ENCODE measurements at regions not wholly inside any gene's neighbourhood (a gene's known extent, or its start where the extent isn't known, plus 50 kb on each side); places are given as distances from the start of the nearest gene placed in this dataset.

- no peak for ATAC-seq
- no peaks in the 10 kb centered on the region for H3K4me1 ChIP-seq
- no peak overlapping the region for H3K27ac ChIP-seq
- H3K36me3 ChIP-seq, result no peaks in the 10 kb centered on the region
- no peak for TF ChIP-seq CTCF (IDR thresholded peaks at IDR 0.05)
- TF ChIP-seq POLR2A (IDR thresholded peaks at IDR 0.05), result no peak
- no peaks in the 10 kb centered on the region for H3K9me3 ChIP-seq
- DNase-seq, result no peak
- 14% methylated on average over 2 of the region's 2 CpGs for WGBS (ENCODE audit: insufficient coverage, low coverage, low lambda C conversion rate, missing lambda C conversion rate)
- intact Hi-C loops (cut with DNase I), result no loop called here
- H3K27me3 ChIP-seq, result no peaks in the 10 kb centered on the region
- no peak overlapping the region for H3K4me3 ChIP-seq
Measured at GRCh38 chr5:4018007-4018406, 422.4 kb downstream of the IRX1 start.

GRCh38 chr5:4019009-4019769, 423.6 kb downstream of the IRX1 start:
- no peak for DNase-seq
- WGBS (ENCODE audit: insufficient coverage, low coverage, low lambda C conversion rate, missing lambda C conversion rate), result 63% methylated on average over 8 of the region's 9 CpGs
- no peaks in the 10 kb centered on the region for H3K9me3 ChIP-seq
- intact Hi-C loops (cut with DNase I), result no loop called here
- H3K4me1 ChIP-seq, result no peaks in the 10 kb centered on the region
- no peaks in the 10 kb centered on the region for H3K27me3 ChIP-seq
- H3K36me3 ChIP-seq, result no peaks in the 10 kb centered on the region
- H3K27ac ChIP-seq, result no peak overlapping the region
- H3K4me3 ChIP-seq, result no peak overlapping the region
- TF ChIP-seq POLR2A (IDR thresholded peaks at IDR 0.05), result no peak
- no peak for ATAC-seq

GRCh38 chr5:4019841-4020240, 424.2 kb downstream of the IRX1 start:
- intact Hi-C loops (cut with DNase I), result no loop called here
- DNase-seq (no peak), ATAC-seq (no peak)
- H3K4me1 ChIP-seq, result no peaks in the 10 kb centered on the region
- H3K27me3 ChIP-seq, result no peaks in the 10 kb centered on the region
- no peaks in the 10 kb centered on the region for H3K36me3 ChIP-seq
- WGBS (ENCODE audit: insufficient coverage, low coverage, low lambda C conversion rate, missing lambda C conversion rate), result 49% methylated on average over 6 of the region's 6 CpGs
- TF ChIP-seq POLR2A (IDR thresholded peaks at IDR 0.05) (no peak), CTCF (IDR thresholded peaks at IDR 0.05) (no peak)
- H3K27ac ChIP-seq, result no peak overlapping the region
- no peak overlapping the region for H3K4me3 ChIP-seq
- H3K9me3 ChIP-seq, result no peaks in the 10 kb centered on the region

GRCh38 chr5:4020400-4020799, 424.8 kb downstream of the IRX1 start:
- no peak overlapping the region for H3K27ac ChIP-seq
- intact Hi-C loops (cut with DNase I), result no loop called here
- no peak for DNase-seq
- 26% methylated on average over 3 of the region's 3 CpGs for WGBS (ENCODE audit: insufficient coverage, low coverage, low lambda C conversion rate, missing lambda C conversion rate)
- H3K36me3 ChIP-seq, result no peaks in the 10 kb centered on the region
- no peaks in the 10 kb centered on the region for H3K27me3 ChIP-seq
- ATAC-seq, result no peak
- no peaks in the 10 kb centered on the region for H3K9me3 ChIP-seq
- no peaks in the 10 kb centered on the region for H3K4me1 ChIP-seq
- no peak for TF ChIP-seq CTCF (IDR thresholded peaks at IDR 0.05)
- TF ChIP-seq POLR2A (IDR thresholded peaks at IDR 0.05), result no peak
- H3K4me3 ChIP-seq, result no peak overlapping the region

- no peak for TF ChIP-seq POLR2A (IDR thresholded peaks at IDR 0.05)
- TF ChIP-seq CTCF (IDR thresholded peaks at IDR 0.05), result no peak
- Histone ChIP-seq H3K36me3 (no peaks in the 10 kb centered on the region), H3K4me1 (no peaks in the 10 kb centered on the region), H3K4me3 (no peak overlapping the region), H3K27me3 (no peaks in the 10 kb centered on the region), H3K9me3 (no peaks in the 10 kb centered on the region), H3K27ac (no peak overlapping the region)
- 66% methylated on average over 15 of the region's 19 CpGs for WGBS (ENCODE audit: insufficient coverage, low coverage, low lambda C conversion rate, missing lambda C conversion rate)
- DNase-seq (no peak), ATAC-seq (no peak)
- intact Hi-C loops (cut with DNase I), result no loop called here
Measured at GRCh38 chr5:4022056-4022670, 426.5 kb downstream of the IRX1 start.
